Kidney (tissue), 13 donors: ENCODE measurements at regions not wholly inside any gene's neighbourhood (a gene's known extent, or its start where the extent isn't known, plus 50 kb on each side); places are given as distances from the start of the nearest gene placed in this dataset.

ENCODE experiments used
- DNase-seq, 5 donors: peaks; one replicate each; pipeline ENCODE4 v3.0.0-alpha.2; 2013 to 2020
- FAIRE-seq: peaks from 2 replicates; lab custom pipeline; 2012; peaks lifted over from hg19 to GRCh38; lab: Jason Lieb, UNC
- H3K27ac ChIP-seq, 2 donors: one replicate each; pipeline ENCODE4 v1.7.0; 2013; ENCODE audit warnings: low read depth in 2 of 2, low read length in 2 of 2, inconsistent platforms in 1 of 2
- H3K27me3 ChIP-seq: one replicate; pipeline ENCODE4 v1.7.1; 2013; ENCODE audit warnings: low read length, inconsistent platforms; ENCODE audit not compliant: control insufficient read depth, insufficient read depth
- H3K36me3 ChIP-seq, 3 donors: one replicate each; pipeline versions ENCODE4 v1.7.0 to v1.7.1; 2013; ENCODE audit warnings: low read length in 3 of 3, control low read depth in 1 of 3, inconsistent platforms in 1 of 3; ENCODE audit not compliant: insufficient read depth in 3 of 3, control insufficient read depth in 2 of 3
- H3K4me1 ChIP-seq, 3 donors: one replicate each; pipeline versions ENCODE4 v1.7.0 to v1.7.1; 2013; ENCODE audit warnings: low read length in 3 of 3, inconsistent platforms in 1 of 3, low read depth in 1 of 3; ENCODE audit not compliant: control insufficient read depth in 2 of 3, insufficient read depth in 2 of 3
- H3K4me3 ChIP-seq, 3 donors: one replicate each; pipeline versions ENCODE4 v1.7.0 to v1.8.1; 2013; ENCODE audit warnings: low read length in 3 of 3, control low read depth in 1 of 3, inconsistent platforms in 1 of 3
- H3K9ac ChIP-seq, 3 donors: one replicate each; pipeline versions ENCODE4 v1.7.0 to v1.7.1; 2013; ENCODE audit warnings: low read length in 3 of 3, control low read depth in 1 of 3, inconsistent platforms in 1 of 3
- H3K9me3 ChIP-seq, 3 donors: one replicate each; pipeline versions ENCODE4 v1.7.0 to v1.7.1; 2013; ENCODE audit warnings: low read length in 3 of 3, control low read depth in 1 of 3, inconsistent platforms in 1 of 3; ENCODE audit not compliant: control insufficient read depth in 2 of 3, insufficient read depth in 1 of 3
- CTCF ChIP-seq: IDR thresholded peaks from 3 replicates; pipeline ENCODE4 v1.5.1; 2012; ENCODE audit warnings: mild to moderate bottlenecking, moderate library complexity, borderline replicate concordance; ENCODE audit not compliant: insufficient read depth; ENCODE audit errors: extremely low read depth
- intact Hi-C: fragments of 100-400 bp; cut with DNase I; formaldehyde crosslinking; loops from one replicate; pipeline ENCODE4 v1.11.1; 2022
- donor health status: control.
- donor health status: control.
- donor health status: control.
- donor health status: control.
- donor health status: control.
- donor health status: DM: yes; HTN: yes; CAD: no.
- donor health status: Normal renal cell carcinoma (clear cell type).

- Histone ChIP-seq H3K36me3 (no peaks in the 10 kb centered on the region), H3K9ac (no peak overlapping the region), H3K27ac (no peak overlapping the region), H3K9me3 (no peaks in the 10 kb centered on the region), H3K4me1 (no peaks in the 10 kb centered on the region), H3K4me3 (no peak overlapping the region), H3K27me3 (no peaks in the 10 kb centered on the region)
- TF ChIP-seq CTCF = no peak
- DNase-seq = no peak
- no peak for FAIRE-seq
- intact Hi-C loops = no loop called here
These were observed 923.7 kb downstream of the EPHA3 start for GRCh38 chr3:90031121-90031520.

GRCh38 chr3:90032980-90033641 lies 925.7 kb downstream of the EPHA3 start:
- Histone ChIP-seq H3K9ac (no peak overlapping the region), H3K4me1 (no peaks in the 10 kb centered on the region), H3K27me3 (no peaks in the 10 kb centered on the region), H3K9me3 (no peaks in the 10 kb centered on the region), H3K4me3 (no peak overlapping the region), H3K27ac (no peak overlapping the region), H3K36me3 (no peaks in the 10 kb centered on the region)
- DNase-seq (no peak), FAIRE-seq (no peak)
- no peak for TF ChIP-seq CTCF
- intact Hi-C loops = no loop called here

GRCh38 chr3:90034038-90034437 lies 926.6 kb downstream of the EPHA3 start:
- H3K36me3 ChIP-seq = no peaks in the 10 kb centered on the region
- H3K27me3 ChIP-seq = no peaks in the 10 kb centered on the region
- intact Hi-C loops = no loop called here
- H3K4me1 ChIP-seq = no peaks in the 10 kb centered on the region
- H3K27ac ChIP-seq = no peak overlapping the region
- no peaks in the 10 kb centered on the region for H3K9me3 ChIP-seq
- DNase-seq (no peak), FAIRE-seq (no peak)
- no peak overlapping the region for H3K9ac ChIP-seq
- TF ChIP-seq CTCF = no peak
- no peak overlapping the region for H3K4me3 ChIP-seq

- FAIRE-seq = no peak
- no peak for TF ChIP-seq CTCF
These were observed 928.2 kb downstream of the EPHA3 start for GRCh38 chr3:90035643-90036042.

More at GRCh38 chr3:90035643-90036042, 928.2 kb downstream of the EPHA3 start:
- no peaks in the 10 kb centered on the region for H3K27me3 ChIP-seq
- intact Hi-C loops = no loop called here
- H3K4me3 ChIP-seq = no peak overlapping the region
- no peak overlapping the region for H3K9ac ChIP-seq
- no peaks in the 10 kb centered on the region for H3K4me1 ChIP-seq
- no peak overlapping the region for H3K27ac ChIP-seq
- no peaks in the 10 kb centered on the region for H3K9me3 ChIP-seq
- H3K36me3 ChIP-seq = no peaks in the 10 kb centered on the region
- DNase-seq = no peak
